Colonic mucosa (tissue), 4 donors: ENCODE measurements at regions not wholly inside any gene's neighbourhood (a gene's known extent, or its start where the extent isn't known, plus 50 kb on each side); places are given as distances from the start of the nearest gene placed in this dataset.

Source experiments
- DNase-seq: peaks from one replicate; pipeline ENCODE4 v3.0.0-alpha.2; 2020
- H3K27ac ChIP-seq: fragments of 200-600 bp; one replicate; pipeline ENCODE4 v1.8.0; 2021
- H3K27me3 ChIP-seq: fragments of 200-600 bp; one replicate; pipeline ENCODE4 v1.8.0; 2021
- H3K36me3 ChIP-seq: fragments of 200-600 bp; one replicate; pipeline ENCODE4 v1.8.0; 2021
- H3K4me1 ChIP-seq: fragments of 200-600 bp; one replicate; pipeline ENCODE4 v1.8.0; 2021; ENCODE audit warnings: mild to moderate bottlenecking
- H3K4me3 ChIP-seq: fragments of 200-600 bp; one replicate; pipeline ENCODE4 v1.8.0; 2021
- H3K9ac ChIP-seq, 2 donors: one replicate each; pipeline ENCODE4 v1.7.0; 2013; ENCODE audit warnings: control low read depth in 2 of 2, low read depth in 2 of 2, low read length in 2 of 2
- H3K9me3 ChIP-seq: fragments of 200-600 bp; one replicate; pipeline ENCODE4 v1.8.0; 2021
- intact Hi-C: fragments of 100-400 bp; cut with DNase I; formaldehyde crosslinking; loops from one replicate; pipeline ENCODE4 v1.14.1; 2022
- TF ChIP-seq, protein P1 (sequence below): fragments of 200-600 bp; IDR thresholded peaks from one replicate; pipeline ENCODE4 v1.8.0; 2022; ENCODE audit warnings: antibody characterized with exemption, mild to moderate bottlenecking
- donor health status: healthy.
- donor health status: DM: no; HTN: no; CAD: no.
- donor health status: DM: no; HTN: no; CAD: no.

DNA sequence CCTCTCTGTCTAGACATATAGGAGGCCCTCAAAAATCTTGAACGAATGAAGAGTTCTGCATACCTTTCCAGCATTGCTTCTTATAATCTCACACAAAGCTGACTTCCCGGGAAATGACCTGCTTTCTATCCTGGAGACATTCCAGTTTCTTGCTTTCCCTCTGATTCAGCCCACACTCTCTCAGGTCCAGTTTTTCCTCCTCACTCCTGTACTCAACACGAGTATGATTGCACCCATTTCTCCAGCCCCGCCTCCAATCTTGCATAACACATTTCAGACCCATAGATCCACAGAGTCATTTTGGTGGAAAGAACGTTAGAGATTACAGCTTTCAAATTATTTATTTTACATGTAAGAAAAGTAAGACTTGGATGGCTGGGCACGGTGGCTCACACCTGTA, 127.5 kb upstream of the TLR3 start:
- H3K9me3 ChIP-seq: no peaks in the 10 kb centered on the region
- TF ChIP-seq, protein P1, sequence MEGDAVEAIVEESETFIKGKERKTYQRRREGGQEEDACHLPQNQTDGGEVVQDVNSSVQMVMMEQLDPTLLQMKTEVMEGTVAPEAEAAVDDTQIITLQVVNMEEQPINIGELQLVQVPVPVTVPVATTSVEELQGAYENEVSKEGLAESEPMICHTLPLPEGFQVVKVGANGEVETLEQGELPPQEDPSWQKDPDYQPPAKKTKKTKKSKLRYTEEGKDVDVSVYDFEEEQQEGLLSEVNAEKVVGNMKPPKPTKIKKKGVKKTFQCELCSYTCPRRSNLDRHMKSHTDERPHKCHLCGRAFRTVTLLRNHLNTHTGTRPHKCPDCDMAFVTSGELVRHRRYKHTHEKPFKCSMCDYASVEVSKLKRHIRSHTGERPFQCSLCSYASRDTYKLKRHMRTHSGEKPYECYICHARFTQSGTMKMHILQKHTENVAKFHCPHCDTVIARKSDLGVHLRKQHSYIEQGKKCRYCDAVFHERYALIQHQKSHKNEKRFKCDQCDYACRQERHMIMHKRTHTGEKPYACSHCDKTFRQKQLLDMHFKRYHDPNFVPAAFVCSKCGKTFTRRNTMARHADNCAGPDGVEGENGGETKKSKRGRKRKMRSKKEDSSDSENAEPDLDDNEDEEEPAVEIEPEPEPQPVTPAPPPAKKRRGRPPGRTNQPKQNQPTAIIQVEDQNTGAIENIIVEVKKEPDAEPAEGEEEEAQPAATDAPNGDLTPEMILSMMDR: no peak
- H3K4me3 ChIP-seq: no peak overlapping the region
- no peak for DNase-seq
- intact Hi-C loops: no loop called here
- no peaks in the 10 kb centered on the region for H3K27me3 ChIP-seq
- H3K9ac ChIP-seq: no peak overlapping the region
- no peak overlapping the region for H3K27ac ChIP-seq
- no peaks in the 10 kb centered on the region for H3K36me3 ChIP-seq
- no peaks in the 10 kb centered on the region for H3K4me1 ChIP-seq

DNA sequence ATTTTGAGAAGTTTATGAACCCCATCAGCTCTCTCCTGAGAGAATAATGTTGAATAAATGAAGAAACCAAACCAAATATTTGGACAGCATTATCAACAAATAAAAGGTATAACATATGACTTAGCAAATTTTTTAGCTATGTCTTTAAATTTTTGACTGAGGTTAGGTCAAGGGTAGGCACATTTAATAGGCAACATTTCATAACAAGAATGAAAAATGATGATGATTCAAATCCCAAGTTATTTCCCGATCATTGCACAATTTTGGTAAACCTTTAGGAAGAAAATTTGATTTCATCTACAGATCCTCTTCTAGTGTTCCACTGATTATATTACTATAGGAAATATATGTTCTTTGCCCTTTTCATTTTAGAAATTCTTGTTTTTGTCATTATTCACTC, 123.7 kb upstream of the TLR3 start:
- H3K27me3 ChIP-seq: no peaks in the 10 kb centered on the region
- no peaks in the 10 kb centered on the region for H3K9me3 ChIP-seq
- H3K9ac ChIP-seq: no peak overlapping the region
- TF ChIP-seq, protein P1: no peak
- H3K27ac ChIP-seq: no peak overlapping the region
- intact Hi-C loops: no loop called here
- no peaks in the 10 kb centered on the region for H3K4me1 ChIP-seq
- DNase-seq: no peak
- no peak overlapping the region for H3K4me3 ChIP-seq
- H3K36me3 ChIP-seq: no peaks in the 10 kb centered on the region

DNA sequence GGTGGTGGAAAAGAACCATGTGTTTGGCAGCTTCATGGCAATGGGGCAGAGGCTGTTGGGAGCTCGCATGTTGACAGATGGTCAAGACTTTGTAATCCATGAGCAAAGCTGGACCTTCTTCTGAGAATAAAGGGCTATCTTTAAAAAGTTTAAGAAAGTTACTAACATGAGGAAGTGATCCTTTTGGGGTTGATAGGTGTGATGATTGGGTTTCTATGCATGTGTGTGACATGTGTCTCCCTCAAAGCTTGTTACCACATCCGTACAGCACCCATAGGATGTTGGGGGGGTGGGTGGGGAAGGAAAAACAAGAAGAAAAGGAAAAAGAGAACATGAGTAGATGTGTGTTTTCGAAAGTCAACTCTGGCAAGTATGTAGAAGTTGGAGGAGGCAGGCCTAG, 123.0 kb upstream of the TLR3 start:
- Histone ChIP-seq H3K4me3 (no peak overlapping the region), H3K9me3 (no peaks in the 10 kb centered on the region), H3K36me3 (no peaks in the 10 kb centered on the region), H3K9ac (no peak overlapping the region), H3K27ac (no peak overlapping the region), H3K27me3 (no peaks in the 10 kb centered on the region), H3K4me1 (no peaks in the 10 kb centered on the region)
- TF ChIP-seq, protein P1: no peak
- intact Hi-C loops: no loop called here
- DNase-seq: no peak

DNA sequence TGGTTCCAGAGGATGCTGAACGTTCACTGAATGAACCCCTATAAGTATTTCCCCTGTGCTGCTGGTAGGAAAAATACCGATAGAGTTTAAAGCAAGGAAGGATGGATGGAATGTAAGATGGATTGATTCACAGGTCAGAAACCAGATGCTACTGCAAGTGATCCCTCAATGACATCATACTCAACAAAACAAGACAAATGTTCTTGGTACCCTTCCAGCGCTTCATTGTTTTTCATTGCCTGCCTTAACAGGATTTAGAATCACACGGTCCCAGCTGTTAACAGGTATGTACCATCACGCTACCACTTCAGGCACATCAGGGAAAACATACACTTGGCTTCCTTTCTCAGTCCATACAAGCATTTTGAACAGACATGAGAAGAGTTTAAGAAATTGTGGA, 118.1 kb upstream of the TLR3 start:
- Histone ChIP-seq H3K4me3 (no peak overlapping the region), H3K27me3 (no peaks in the 10 kb centered on the region), H3K36me3 (no peaks in the 10 kb centered on the region), H3K9me3 (no peaks in the 10 kb centered on the region), H3K27ac (no peak overlapping the region), H3K4me1 (no peaks in the 10 kb centered on the region), H3K9ac (no peak overlapping the region)
- intact Hi-C loops: no loop called here
- no peak for DNase-seq
- TF ChIP-seq, protein P1: no peak

DNA sequence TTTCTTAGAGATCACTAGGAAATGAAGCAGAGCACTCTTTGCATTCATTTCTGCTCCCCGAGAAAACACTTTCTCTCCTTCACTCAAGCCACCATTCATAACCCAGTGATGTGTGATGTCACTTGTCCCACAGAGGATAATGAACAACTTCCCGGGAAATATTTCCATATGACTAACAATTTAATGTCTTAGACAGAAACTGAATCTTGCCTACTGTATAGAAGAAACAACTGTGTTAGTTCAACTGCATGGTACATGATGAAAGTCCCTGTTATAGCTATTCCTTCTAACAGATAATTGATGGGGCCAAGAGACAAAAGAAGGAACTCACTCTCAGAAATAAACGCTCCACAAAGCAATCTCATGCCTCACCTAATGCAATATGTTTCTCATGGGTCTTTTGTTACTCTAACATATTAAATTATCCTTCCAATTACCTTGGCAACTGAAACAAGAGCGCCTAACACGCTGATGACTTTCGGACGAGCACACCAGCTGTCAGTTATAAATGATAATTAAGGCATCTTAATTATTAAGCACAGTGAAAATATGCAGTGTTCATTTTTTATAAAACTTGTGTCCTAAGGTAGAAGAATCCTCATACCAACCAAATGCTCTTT, 113.7 kb upstream of the TLR3 start:
- Histone ChIP-seq H3K27ac (no peak overlapping the region), H3K9me3 (no peaks in the 10 kb centered on the region), H3K9ac (no peak overlapping the region), H3K27me3 (no peaks in the 10 kb centered on the region), H3K4me3 (no peak overlapping the region), H3K36me3 (no peaks in the 10 kb centered on the region), H3K4me1 (no peaks in the 10 kb centered on the region)
- DNase-seq: no peak
- intact Hi-C loops: no loop called here
- TF ChIP-seq, protein P1: no peak
